ENCODE measurements at regions not wholly inside any gene's neighbourhood (a gene's known extent, or its start where the extent isn't known, plus 50 kb on each side); places are given as distances from the start of the nearest gene placed in this dataset.

- TF ChIP-seq CTCF (IDR thresholded peaks at IDR 0.05) (no peak), POLR2A (IDR thresholded peaks at IDR 0.05) (no peak)
Observed at GRCh38 chr1:217091561-217091960, 368.3 kb upstream of the ESRRG start.
